Gastrocnemius medialis (tissue), 4 donors: ENCODE measurements at regions not wholly inside any gene's neighbourhood (a gene's known extent, or its start where the extent isn't known, plus 50 kb on each side); places are given as distances from the start of the nearest gene placed in this dataset.

Experiments
- CTCF ChIP-seq, 5 experiments: fragments of 450-650 bp in 3 of 5; fragments of 200-600 bp in 2 of 5; sonication (generic) in 2 of 5; IDR thresholded peaks in 4 of 5; conservative IDR thresholded peaks in 1 of 5; 1 replicate in 4 of 5; 2 replicates in 1 of 5; pipeline ENCODE4 v1.5.1; 2016 to 2019; ENCODE audit warnings: antibody characterized with exemption in 5 of 5, mild to moderate bottlenecking in 3 of 5, moderate library complexity in 3 of 5
- POLR2A ChIP-seq, 2 donors: fragments of 450-650 bp; IDR thresholded peaks; one replicate each; pipeline ENCODE4 v1.6.1; 2017; ENCODE audit warnings: antibody characterized with exemption in 2 of 2, mild to moderate bottlenecking in 2 of 2, moderate library complexity in 2 of 2

GRCh38 chr7:52771177-52771576 lies 264.3 kb upstream of the POM121L12 start:
- no peak for TF ChIP-seq CTCF (IDR thresholded peaks at IDR 0.05 in 4 of 5, conservative IDR thresholded peaks at IDR 0.05 in 1 of 5)
- TF ChIP-seq POLR2A (IDR thresholded peaks at IDR 0.05) = no peak
